Epithelial cell of esophagus (primary cell): ENCODE measurements at regions not wholly inside any gene's neighbourhood (a gene's known extent, or its start where the extent isn't known, plus 50 kb on each side); places are given as distances from the start of the nearest gene placed in this dataset.

Source experiments
- DNase-seq: peaks from one replicate; pipeline ENCODE4 v3.0.0; 2010; ENCODE audit warnings: low read depth
- H3K4me3 ChIP-seq: 2 replicates; pipeline ENCODE4 v1.5.1; 2011; ENCODE audit warnings: mild to moderate bottlenecking, low read length, control low read depth
- TF ChIP-seq, protein P1 (sequence below): IDR thresholded peaks from 2 replicates; pipeline ENCODE4 v1.5.1; 2011; ENCODE audit warnings: low read depth, mild to moderate bottlenecking, low read length, control low read depth, inconsistent platforms; ENCODE audit not compliant: insufficient read depth; ENCODE audit errors: missing control alignments

DNA sequence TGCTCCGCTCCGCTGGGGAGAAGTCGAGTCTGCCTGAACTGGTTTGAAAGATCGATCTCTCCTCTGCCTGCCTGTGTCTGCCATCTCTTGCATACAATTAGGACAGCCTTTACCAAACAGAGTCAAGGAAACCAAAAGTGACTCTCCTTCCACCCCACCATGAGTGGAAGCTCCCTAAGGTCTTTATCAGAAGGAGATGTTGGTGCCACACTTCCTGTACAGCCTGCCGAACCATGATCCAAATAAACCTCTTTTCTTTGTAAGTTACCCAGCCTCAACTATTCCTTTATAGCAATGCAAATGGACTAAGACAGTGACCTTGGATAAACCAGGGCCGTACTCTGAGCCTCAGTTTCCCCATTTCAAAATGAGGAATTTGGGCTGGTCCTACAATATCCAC is 106.3 kb upstream of the GDF10 start:
- H3K4me3 ChIP-seq: no peak overlapping the region
- no peak for DNase-seq
- TF ChIP-seq, protein P1, sequence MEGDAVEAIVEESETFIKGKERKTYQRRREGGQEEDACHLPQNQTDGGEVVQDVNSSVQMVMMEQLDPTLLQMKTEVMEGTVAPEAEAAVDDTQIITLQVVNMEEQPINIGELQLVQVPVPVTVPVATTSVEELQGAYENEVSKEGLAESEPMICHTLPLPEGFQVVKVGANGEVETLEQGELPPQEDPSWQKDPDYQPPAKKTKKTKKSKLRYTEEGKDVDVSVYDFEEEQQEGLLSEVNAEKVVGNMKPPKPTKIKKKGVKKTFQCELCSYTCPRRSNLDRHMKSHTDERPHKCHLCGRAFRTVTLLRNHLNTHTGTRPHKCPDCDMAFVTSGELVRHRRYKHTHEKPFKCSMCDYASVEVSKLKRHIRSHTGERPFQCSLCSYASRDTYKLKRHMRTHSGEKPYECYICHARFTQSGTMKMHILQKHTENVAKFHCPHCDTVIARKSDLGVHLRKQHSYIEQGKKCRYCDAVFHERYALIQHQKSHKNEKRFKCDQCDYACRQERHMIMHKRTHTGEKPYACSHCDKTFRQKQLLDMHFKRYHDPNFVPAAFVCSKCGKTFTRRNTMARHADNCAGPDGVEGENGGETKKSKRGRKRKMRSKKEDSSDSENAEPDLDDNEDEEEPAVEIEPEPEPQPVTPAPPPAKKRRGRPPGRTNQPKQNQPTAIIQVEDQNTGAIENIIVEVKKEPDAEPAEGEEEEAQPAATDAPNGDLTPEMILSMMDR: no peak

DNA sequence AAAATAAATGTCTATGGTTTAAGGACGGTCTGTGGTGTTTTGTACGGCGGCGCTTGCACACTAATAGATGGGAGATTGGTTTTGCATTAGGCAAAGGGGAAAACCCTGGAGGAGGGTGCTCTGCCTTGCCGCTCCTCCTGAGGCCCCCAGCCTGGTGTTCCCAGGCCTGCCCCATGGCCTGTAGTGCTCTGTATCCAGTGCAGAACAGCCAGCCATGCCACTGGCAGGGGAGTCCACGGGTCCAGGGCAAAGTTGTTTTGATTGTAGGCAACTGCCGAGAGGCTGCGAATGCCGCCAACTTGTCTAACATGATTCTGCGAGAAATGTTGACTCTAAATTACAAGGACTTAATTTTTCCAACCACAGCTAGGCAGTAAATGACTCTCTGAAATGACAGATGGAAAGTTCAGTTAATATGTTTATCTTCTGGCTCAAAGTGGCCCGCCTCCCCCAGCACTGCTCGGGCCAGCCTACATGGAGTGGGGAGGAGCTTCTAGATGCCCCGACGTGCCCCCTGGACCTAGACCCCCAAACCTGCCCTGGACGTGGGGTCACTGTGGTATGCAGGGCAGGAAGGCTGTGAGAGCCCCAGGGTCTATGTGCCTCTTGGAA is 104.6 kb upstream of the GDF10 start:
- TF ChIP-seq, protein P1: no peak
- no peak overlapping the region for H3K4me3 ChIP-seq
- no peak for DNase-seq

- TF ChIP-seq, protein P1: no peak
- DNase-seq: no peak
Measured at GRCh38 chr10:47196691-47197090, 103.3 kb upstream of the GDF10 start.

GRCh38 chr10:47198221-47198620 is 101.8 kb upstream of the GDF10 start:
- DNase-seq: no peak
- no peak overlapping the region for H3K4me3 ChIP-seq
- TF ChIP-seq, protein P1: no peak

More at GRCh38 chr10:47196691-47197090, 103.3 kb upstream of the GDF10 start:
- no peak overlapping the region for H3K4me3 ChIP-seq

GRCh38 chr10:47205192-47205591 is 94.8 kb upstream of the GDF10 start:
- TF ChIP-seq, protein P1: no peak
- H3K4me3 ChIP-seq: no peak overlapping the region
- no peak for DNase-seq

DNA sequence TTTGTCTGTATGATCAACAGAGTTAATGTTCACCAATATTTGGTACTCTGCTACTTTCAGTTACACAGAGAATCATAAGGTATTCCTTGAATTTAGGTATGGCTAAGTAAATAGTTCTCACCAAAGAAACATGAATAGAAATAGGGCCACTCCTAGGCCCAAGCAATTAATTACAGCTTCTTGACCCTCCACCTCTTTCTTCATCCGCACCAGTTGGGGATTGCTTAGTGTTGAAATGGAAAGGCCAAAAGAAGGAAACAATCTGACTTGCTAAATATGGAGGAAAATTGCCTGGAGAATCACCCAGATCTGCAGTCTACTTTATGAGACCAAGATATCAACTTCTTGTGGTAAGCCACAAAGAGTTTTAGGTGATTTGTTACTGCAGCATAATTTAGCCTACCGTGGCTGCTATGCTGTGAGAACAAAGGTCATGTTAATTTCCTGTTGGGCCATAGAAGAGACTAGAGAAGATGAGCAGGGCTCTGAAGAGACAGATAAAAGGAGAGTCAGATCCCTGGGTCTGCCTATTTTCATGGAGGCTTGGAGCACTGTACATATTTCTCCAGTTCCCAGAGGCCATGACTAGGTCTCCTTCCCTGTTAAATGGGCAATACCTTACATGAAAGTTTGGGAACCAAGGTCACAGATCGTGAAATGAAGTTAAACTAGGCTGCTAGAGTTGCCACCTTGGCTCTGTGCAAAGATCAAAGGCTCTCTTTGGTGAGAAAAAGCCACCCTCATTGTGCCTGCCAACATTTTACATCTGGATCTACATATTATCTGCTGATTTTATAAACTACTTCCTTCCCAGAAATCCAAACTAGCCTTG is 93.3 kb upstream of the GDF10 start:
- no peak overlapping the region for H3K4me3 ChIP-seq
- no peak for DNase-seq
- TF ChIP-seq, protein P1: no peak
